Prostate gland (tissue), 2 donors: ENCODE measurements at regions not wholly inside any gene's neighbourhood (a gene's known extent, or its start where the extent isn't known, plus 50 kb on each side); places are given as distances from the start of the nearest gene placed in this dataset.
A peak's percentile ranks its signal among the peaks of the same experiment; 100 is the strongest.

Experiments used
- DNase-seq: peaks from one replicate; pipeline ENCODE4 v3.0.0-alpha.2; 2019; ENCODE audit warnings: low spot score
- H3K27ac ChIP-seq, 2 donors: fragments of 200-600 bp; sonication (generic); 2 replicates each; pipeline ENCODE4 v1.5.1; 2017 to 2019
- H3K27me3 ChIP-seq: fragments of 200-600 bp; sonication (generic); replicated peaks from 2 replicates; pipeline ENCODE4 v1.5.1; 2019; ENCODE audit not compliant: insufficient read depth
- H3K36me3 ChIP-seq, 2 donors: fragments of 200-600 bp; sonication (generic); 1 replicate in 1 of 2; 2 replicates in 1 of 2; pipeline versions ENCODE4 v1.5.1 to v1.8.1; 2017 to 2019
- H3K4me1 ChIP-seq: fragments of 200-600 bp; sonication (generic); replicated peaks from 2 replicates; pipeline ENCODE4 v1.5.1; 2019
- H3K4me3 ChIP-seq, 2 donors: fragments of 200-600 bp; sonication (generic); 2 replicates each; pipeline ENCODE4 v1.5.1; 2017 to 2019
- H3K9me3 ChIP-seq: fragments of 200-600 bp; sonication (generic); 2 replicates; pipeline ENCODE4 v1.5.1; 2017
- POLR2A ChIP-seq: fragments of 450-650 bp; IDR thresholded peaks from one replicate; pipeline ENCODE4 v1.6.1; 2016; ENCODE audit warnings: antibody characterized with exemption, mild to moderate bottlenecking
- POLR2AphosphoS5 ChIP-seq: sonication (generic); formaldehyde crosslinking; IDR thresholded peaks from one replicate; pipeline ENCODE4 v1.6.1; 2017; ENCODE audit warnings: antibody characterized with exemption
- WGBS: methylation state at CpG from one replicate; pipeline ENCODE4 v1.1.5; 2018; 5-methylcytosine and 5-hydroxymethylcytosine counted together
- intact Hi-C: fragments of 100-400 bp; cut with DNase I; formaldehyde crosslinking; loops from one replicate; pipeline ENCODE4 v1.14.2; 2022
- TF ChIP-seq, protein P1 (sequence below), 4 experiments: fragments of 200-600 bp in 2 of 4; fragments of 450-650 bp in 2 of 4; sonication (generic) in 2 of 4; IDR thresholded peaks; 1 replicate in 3 of 4; 2 replicates in 1 of 4; pipeline ENCODE4 v1.5.1; 2016 to 2019; ENCODE audit warnings: antibody characterized with exemption in 4 of 4, mild to moderate bottlenecking in 2 of 4, moderate library complexity in 2 of 4

DNA sequence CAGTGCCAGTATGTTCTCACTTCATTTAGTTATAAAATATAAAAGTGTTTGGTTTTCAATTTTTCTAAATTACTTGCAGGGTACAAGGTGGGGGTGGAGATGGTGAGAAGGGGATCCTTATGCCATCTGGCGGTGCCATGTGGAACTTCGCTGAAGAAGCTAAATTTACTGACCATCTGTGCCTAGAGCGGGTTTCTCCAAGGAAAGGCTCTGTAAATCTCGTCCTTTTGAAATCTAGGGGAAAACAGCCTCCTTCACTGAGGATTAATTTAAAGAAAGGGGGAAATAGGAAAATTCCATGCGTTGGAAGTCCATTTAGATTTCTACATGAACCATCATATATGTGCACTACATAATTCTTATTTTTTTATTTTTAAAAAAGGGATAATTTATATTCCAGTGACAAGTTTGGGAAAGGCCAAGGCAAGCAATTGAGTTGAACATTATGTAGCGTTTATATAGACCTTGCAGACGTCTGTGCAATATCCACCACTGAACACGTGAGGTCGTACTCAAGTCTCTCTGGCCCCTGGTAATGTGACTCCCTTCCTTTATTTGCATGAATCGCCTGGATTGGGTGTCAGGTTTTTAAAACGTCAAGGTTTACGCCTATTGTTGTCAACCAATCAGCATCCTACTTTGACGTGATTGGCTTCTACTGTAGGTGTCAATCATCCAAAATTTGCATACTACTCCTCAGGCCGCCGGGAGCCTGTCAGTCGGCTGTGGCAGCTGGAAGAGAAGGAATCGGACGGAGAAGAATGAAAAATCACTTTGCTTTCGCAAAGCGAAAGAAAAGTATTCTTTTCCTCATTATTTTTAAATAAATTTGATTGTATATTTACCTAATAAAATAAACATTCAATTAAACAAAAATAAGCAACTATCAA lies 297.1 kb upstream of the NFE2L3 start:
- Histone ChIP-seq H3K27ac (no peak overlapping the region), H3K27me3 (peaks cover 41% of the 10 kb centered on the region), H3K36me3 (no peaks in the 10 kb centered on the region), H3K4me1 (peaks cover 18% of the 10 kb centered on the region), H3K4me3 (no peak overlapping the region), H3K9me3 (no peaks in the 10 kb centered on the region)
- WGBS = 12% methylated on average over 20 of the region's 20 CpGs
- intact Hi-C loops = loop anchor here (5.0 kb wide), 1 partner anchor 598 kb away; no protein-coding TSS in a partner anchor
- peak; percentile 25 for TF ChIP-seq POLR2AphosphoS5
- TF ChIP-seq POLR2A = no peak
- TF ChIP-seq, protein P1, sequence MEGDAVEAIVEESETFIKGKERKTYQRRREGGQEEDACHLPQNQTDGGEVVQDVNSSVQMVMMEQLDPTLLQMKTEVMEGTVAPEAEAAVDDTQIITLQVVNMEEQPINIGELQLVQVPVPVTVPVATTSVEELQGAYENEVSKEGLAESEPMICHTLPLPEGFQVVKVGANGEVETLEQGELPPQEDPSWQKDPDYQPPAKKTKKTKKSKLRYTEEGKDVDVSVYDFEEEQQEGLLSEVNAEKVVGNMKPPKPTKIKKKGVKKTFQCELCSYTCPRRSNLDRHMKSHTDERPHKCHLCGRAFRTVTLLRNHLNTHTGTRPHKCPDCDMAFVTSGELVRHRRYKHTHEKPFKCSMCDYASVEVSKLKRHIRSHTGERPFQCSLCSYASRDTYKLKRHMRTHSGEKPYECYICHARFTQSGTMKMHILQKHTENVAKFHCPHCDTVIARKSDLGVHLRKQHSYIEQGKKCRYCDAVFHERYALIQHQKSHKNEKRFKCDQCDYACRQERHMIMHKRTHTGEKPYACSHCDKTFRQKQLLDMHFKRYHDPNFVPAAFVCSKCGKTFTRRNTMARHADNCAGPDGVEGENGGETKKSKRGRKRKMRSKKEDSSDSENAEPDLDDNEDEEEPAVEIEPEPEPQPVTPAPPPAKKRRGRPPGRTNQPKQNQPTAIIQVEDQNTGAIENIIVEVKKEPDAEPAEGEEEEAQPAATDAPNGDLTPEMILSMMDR (IDR thresholded peaks at IDR 0.05) = peak in 3 of 4 experiments; percentile 8 to 45 (median 9)
- no peak for DNase-seq

DNA sequence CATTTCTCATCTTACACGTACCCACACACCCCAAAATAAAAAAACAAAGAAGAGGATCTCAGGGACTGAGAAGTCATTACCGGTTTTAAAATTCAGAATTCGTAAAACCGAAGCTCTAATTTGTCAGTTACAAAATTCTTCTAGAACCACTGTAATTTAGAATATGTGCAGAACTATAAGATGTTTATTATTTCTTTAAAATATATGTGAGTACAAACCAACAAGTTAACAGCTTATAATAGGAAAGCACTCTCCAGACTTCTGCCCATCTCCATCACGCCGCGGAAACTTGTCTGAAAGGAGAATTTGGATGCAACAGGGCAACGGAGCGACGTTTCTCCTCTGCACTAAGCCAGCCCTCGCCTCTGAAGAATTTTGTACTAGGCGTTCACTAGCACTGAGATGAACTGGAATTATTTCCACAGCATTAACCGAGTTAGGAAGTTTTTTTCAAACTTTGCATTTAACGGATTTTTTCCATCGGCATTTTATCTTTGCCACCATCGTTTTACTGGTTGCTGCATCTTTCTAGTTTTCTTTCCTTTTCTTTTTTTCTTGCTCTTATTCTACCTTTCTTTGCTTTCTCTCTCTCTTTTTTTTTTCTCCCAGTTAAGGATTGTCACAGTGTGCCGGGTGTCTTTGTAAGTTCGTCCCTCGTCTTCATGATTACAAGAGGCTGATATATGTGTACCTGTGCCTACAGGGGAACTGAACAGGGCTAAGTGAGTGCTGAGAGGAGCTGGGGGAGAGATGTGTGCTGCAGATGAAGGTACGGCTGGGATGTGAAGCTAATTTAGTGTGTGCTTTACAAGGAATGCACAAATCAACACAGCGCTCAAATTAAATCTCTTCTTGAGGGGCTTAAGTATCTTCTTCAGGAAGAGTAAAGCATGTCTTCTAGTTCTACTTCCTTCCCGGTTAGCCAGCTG lies 295.9 kb upstream of the NFE2L3 start:
- DNase-seq = no peak
- intact Hi-C loops = no loop called here
- Histone ChIP-seq H3K27ac (peak overlapping the region; percentile 25 to 43), H3K9me3 (no peaks in the 10 kb centered on the region), H3K36me3 (no peaks in the 10 kb centered on the region), H3K4me3 (peak overlapping the region; percentile 17 to 22), H3K27me3 (peaks cover 53% of the 10 kb centered on the region), H3K4me1 (peaks cover 18% of the 10 kb centered on the region)
- 42% methylated on average over 22 of the region's 22 CpGs for WGBS
- TF ChIP-seq POLR2AphosphoS5 (no peak), POLR2A (no peak)
- TF ChIP-seq, protein P1 (IDR thresholded peaks at IDR 0.05) = no peak

DNA sequence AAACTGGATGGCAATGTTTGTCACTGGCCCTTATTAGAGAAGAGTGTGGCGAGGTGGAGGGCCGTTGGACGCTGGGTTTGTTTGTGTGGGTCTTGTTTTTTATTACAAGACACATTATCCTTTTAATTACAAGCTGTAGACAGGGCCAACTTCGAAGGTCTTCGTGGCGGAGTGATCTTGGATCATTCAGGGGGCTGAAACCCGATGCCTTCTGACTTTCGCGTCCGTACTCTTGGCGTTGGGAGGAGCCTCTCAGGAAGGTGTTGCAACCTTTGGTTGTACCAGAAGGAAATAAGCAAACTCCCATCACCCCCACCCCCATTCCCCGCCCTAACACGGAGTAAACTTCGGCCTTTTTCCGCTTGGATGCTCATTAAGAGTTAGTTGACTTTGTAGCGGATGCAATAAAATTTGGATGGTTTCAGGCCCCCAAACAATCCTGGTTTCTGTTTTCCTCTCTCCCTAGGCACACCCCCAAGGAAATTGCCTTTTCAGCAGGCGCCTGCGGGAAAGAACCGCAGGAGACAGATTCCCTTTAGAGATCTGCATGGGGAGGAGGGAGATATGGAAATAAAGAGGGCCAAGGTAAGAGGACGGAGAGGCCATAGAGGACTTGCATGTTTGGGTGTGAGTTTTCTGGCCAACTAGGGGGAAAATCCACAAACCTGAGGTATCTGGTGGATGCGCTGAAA lies 294.5 kb upstream of the NFE2L3 start:
- H3K4me3 ChIP-seq = peak overlapping the region; percentile 3 to 17
- no peak for DNase-seq
- intact Hi-C loops = no loop called here
- WGBS = 10% methylated on average over 21 of the region's 21 CpGs
- H3K4me1 ChIP-seq = peaks cover 10% of the 10 kb centered on the region
- H3K27ac ChIP-seq = peak overlapping the region in 1 of 2 donors; percentile 58
- H3K9me3 ChIP-seq = no peaks in the 10 kb centered on the region
- H3K36me3 ChIP-seq = no peaks in the 10 kb centered on the region
- TF ChIP-seq POLR2A (no peak), POLR2AphosphoS5 (no peak)
- TF ChIP-seq, protein P1 (IDR thresholded peaks at IDR 0.05) = no peak
- peaks cover 54% of the 10 kb centered on the region for H3K27me3 ChIP-seq

DNA sequence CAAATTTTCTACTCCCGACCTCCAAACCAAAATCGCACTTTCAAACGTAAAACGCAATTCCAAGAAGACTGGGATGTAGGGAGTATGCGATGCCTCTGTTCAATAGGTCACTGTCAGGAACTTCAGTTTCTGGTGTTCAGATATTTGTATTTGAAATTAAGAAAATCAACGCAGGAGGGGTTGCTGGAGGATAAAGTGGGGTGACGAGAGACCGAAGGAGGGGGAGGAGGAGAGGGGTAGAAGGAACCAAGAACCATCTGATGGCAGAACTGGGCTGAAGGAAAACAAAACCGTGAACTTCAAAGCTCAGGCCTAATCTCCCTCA lies 293.8 kb upstream of the NFE2L3 start:
- Histone ChIP-seq H3K9me3 (no peaks in the 10 kb centered on the region), H3K4me1 (peaks cover 5% of the 10 kb centered on the region), H3K27ac (no peak overlapping the region), H3K36me3 (no peaks in the 10 kb centered on the region), H3K4me3 (no peak overlapping the region), H3K27me3 (peaks cover 56% of the 10 kb centered on the region)
- WGBS = 34% methylated on average over 9 of the region's 9 CpGs
- DNase-seq = no peak
- no peak for TF ChIP-seq POLR2A
- TF ChIP-seq, protein P1 (IDR thresholded peaks at IDR 0.05) = no peak
- intact Hi-C loops = no loop called here
